ENCODE measurements at regions not wholly inside any gene's neighbourhood (a gene's known extent, or its start where the extent isn't known, plus 50 kb on each side); places are given as distances from the start of the nearest gene placed in this dataset.

GRCh38 chr7:80370587-80370986 is 141.3 kb downstream of the GNAT3 start:
- no peak overlapping the region for H3K4me3 ChIP-seq (ENCODE audit: low read depth, low read length)
- no peak for DNase-seq (ENCODE audit: low read depth)
- no peak for TF ChIP-seq CTCF (conservative IDR thresholded peaks at IDR 0.05; ENCODE audit: low read depth, low read length)

- DNase-seq (ENCODE audit: low read depth): no peak
- TF ChIP-seq CTCF (conservative IDR thresholded peaks at IDR 0.05; ENCODE audit: low read depth, low read length): no peak
- H3K4me3 ChIP-seq (ENCODE audit: low read depth, low read length): no peak overlapping the region
Measured at GRCh38 chr7:80369321-80369720, 142.5 kb downstream of the GNAT3 start.

- no peak for DNase-seq (ENCODE audit: low read depth)
- no peak overlapping the region for H3K4me3 ChIP-seq (ENCODE audit: low read depth, low read length)
- TF ChIP-seq CTCF (conservative IDR thresholded peaks at IDR 0.05; ENCODE audit: low read depth, low read length): no peak
Measured at GRCh38 chr7:80362677-80363076, 149.2 kb downstream of the GNAT3 start.

- no peak for TF ChIP-seq CTCF (conservative IDR thresholded peaks at IDR 0.05; ENCODE audit: low read depth, low read length)
- no peak overlapping the region for H3K4me3 ChIP-seq (ENCODE audit: low read depth, low read length)
- no peak for DNase-seq (ENCODE audit: low read depth)
Measured at GRCh38 chr7:80362010-80362618, 149.8 kb downstream of the GNAT3 start.

- DNase-seq (ENCODE audit: low read depth): no peak
- TF ChIP-seq CTCF (conservative IDR thresholded peaks at IDR 0.05; ENCODE audit: low read depth, low read length): no peak
Measured at GRCh38 chr7:80359476-80359875, 152.4 kb downstream of the GNAT3 start.

GRCh38 chr7:80359029-80359428 is 152.8 kb downstream of the GNAT3 start:
- no peak for DNase-seq (ENCODE audit: low read depth)
- no peak for TF ChIP-seq CTCF (conservative IDR thresholded peaks at IDR 0.05; ENCODE audit: low read depth, low read length)
- H3K4me3 ChIP-seq (ENCODE audit: low read depth, low read length): no peak overlapping the region

More at GRCh38 chr7:80359476-80359875, 152.4 kb downstream of the GNAT3 start:
- H3K4me3 ChIP-seq (ENCODE audit: low read depth, low read length): no peak overlapping the region

GRCh38 chr7:80357530-80357929 is 154.3 kb downstream of the GNAT3 start:
- no peak overlapping the region for H3K4me3 ChIP-seq (ENCODE audit: low read depth, low read length)
- TF ChIP-seq CTCF (conservative IDR thresholded peaks at IDR 0.05; ENCODE audit: low read depth, low read length): no peak
- peak; percentile 55 for DNase-seq (ENCODE audit: low read depth)

Data from choroid plexus epithelial cell (primary cell).